HG03520 (cell line): ENCODE measurements at regions not wholly inside any gene's neighbourhood (a gene's known extent, or its start where the extent isn't known, plus 50 kb on each side); places are given as distances from the start of the nearest gene placed in this dataset.

ENCODE experiments used
- ATAC-seq: cut with Tn5 transposase; IDR thresholded peaks from one replicate; pipeline ENCODE4 v1.9.1; 2021; ENCODE audit warnings: mild to moderate bottlenecking, moderate library complexity; ENCODE audit not compliant: unreplicated experiment

DNA sequence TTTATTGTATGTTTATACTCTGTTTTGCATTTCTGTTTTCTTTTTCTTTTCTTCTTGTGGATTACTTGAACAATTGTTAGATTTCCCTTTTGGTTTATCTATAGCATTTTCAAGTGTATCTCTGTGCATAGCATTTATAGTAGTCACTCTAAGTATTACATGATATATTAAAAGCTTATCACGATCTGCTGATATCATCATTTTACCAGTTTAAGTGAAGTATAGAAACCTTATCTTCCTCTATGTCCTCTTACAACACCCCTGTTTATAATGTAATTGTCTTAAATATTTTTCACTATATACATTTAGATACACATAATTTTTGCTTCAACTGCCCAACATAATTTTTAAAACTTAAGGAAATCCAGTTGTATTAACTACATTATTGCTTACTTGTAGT, 513.9 kb upstream of the CELF2 start:
- ATAC-seq: no peak

- ATAC-seq: no peak
Observed at GRCh38 chr10:10508211-10508610, 509.5 kb upstream of the CELF2 start.

DNA sequence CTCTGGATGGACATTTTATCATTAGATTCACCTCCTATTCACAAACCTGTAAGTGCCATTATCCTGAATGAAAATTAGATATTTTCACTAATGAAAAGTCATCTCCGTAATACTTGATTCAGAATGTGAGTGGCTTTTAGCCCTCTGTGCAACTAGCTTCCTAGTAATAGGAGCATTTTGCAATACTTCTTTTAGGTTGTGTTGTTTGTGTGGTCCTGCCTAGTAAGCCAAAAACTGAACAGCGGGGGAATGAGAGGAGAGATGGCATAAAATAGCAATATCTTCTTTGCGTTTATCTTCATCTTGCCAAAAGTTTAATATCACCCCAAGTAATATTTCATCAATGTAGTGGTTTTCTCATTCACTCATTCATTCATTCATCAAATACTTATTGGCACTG, 507.5 kb upstream of the CELF2 start:
- no peak for ATAC-seq

DNA sequence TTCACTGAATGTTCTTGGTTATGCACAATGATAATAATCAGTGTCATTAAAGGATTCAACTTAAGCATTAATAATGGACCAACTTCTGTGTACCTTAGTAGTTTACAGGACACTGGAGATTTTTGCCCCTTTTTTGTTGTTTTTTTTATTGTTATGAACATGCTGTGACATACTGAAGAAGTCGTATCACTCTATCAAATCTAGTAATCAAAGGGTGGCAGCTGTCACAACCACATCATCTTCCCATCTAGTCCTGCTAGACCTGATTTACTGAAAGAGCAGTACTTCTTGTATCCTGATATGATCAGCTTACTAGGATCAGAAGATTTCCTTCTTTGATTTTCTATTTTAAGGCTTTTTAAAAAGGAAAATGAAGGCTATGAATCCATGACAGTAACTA, 504.6 kb upstream of the CELF2 start:
- no peak for ATAC-seq

DNA sequence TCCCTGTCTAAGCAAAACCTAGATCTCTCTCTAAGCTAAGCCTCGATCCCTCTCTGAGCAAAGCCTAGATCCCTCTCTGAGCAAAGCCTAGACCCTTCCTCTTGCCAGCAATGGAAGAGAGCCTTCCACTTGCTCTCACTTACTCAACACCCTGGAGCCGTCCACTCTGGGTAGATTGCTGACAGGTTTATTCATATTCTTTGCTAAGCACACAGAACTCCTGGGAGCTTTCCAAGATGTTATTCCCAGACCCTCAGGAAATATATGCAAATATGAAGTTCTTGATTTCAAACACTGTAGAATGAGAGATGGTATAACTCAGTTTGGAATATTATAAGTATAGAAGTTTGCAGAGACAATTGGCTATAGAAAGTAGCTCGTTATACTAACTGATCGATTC, 503.8 kb upstream of the CELF2 start:
- ATAC-seq: no peak

DNA sequence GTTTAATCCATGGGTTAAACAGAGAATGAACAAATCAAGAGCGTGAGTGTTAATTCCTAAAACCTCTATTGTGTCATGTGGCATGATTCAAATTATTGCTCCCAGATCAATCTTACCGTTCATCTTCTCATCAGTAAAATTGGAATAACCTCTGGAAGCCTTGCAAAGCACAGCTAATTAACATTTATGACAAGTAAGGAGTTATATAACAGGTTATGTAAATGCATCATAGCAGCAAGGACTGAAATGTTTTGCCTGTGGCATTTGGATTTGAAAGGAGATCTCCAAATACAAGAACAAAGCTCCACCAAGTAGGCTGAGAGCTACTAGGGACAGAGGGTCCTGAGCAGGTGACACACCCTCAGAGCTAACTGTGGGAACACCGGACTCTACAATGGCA, 502.9 kb upstream of the CELF2 start:
- ATAC-seq: no peak

DNA sequence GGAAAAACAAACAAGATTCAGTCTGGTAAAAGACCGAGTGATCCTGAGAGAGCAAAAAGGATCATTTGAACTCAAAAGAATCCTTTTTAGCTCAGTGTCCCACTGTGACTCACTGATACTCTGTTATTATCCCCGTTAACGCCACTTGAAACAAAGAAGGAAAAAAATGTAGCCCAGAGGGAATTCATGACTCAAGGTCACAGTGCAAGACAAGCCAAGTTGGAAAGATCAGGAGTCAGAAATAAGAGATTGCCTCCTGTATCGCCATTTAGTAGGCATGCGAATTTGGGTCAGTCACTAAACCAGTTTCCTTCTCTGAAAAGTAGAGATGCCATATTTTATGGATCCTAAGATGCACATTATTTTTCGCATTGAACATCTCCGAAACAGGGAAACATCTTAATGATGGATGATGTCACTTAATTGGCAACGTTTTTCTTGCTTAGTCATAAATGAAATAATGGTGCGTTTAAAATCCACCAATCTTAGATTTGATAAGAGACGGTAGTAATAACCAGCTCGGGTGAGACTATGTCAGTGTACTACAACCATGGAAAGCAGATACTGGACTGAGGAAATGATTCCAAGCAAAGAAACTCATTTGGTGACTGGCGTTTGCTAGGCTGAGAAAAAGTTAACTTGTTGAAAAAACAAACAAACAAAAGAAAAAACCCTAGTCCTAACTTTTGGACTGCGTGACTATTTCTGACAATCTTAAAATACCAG, 502.0 kb upstream of the CELF2 start:
- ATAC-seq: no peak

DNA sequence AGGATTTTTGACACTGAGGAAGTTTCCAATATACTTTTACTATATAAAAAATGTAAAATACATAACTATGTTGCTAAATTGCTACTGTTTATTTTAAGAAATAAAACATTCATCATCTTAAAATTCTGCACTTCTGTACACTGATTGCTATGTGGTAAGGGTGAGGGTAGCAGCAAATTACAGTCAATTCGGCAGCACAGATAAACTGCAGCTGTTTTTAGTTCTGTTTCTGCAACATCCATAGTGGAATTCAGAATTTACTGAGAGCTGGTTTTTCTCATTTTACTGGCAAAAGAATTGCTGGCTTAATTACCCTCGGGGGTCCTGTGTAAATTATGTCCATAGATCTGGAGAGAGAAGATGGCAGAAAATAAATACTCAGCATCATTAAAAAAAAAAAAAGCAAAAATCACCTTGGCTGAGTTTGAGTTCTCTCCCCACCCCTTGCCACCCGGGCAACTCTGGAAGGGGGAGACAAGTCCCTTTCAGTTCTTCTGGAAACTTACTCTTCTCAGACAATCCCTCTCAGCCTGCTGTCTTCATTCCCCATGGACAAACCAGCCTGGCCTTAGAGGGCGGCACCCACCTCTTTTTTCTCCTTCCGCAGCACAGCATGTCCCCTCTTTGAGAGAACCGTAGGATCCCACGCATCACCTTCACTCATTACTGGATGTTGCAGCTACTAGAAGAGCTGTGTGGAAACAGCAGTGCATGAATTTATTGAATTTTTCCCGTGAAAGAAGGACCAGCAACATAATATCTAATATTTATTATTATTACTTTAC, 501.1 kb upstream of the CELF2 start:
- ATAC-seq: no peak

- ATAC-seq: no peak
Observed at GRCh38 chr10:10517866-10518265, 499.8 kb upstream of the CELF2 start.

DNA sequence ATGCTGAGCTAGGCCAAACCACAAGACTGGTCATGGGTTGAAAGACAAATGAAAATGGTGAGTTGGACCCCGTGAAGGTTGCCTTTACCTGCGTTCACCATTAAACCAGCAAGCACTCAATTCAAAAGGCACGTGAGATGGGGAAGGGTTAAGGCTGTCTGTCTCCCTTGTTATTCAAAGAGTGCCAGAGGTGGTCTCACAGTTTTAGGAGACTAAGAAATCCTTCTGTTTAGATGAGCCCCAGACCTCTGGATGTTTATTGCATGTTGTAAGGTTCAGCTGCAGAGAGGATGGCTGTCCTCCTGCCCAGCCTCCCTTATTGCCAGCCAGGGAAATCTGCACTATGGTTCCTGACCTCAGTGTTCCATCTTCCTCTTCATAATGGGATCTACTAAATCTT, 498.0 kb upstream of the CELF2 start:
- ATAC-seq: no peak

DNA sequence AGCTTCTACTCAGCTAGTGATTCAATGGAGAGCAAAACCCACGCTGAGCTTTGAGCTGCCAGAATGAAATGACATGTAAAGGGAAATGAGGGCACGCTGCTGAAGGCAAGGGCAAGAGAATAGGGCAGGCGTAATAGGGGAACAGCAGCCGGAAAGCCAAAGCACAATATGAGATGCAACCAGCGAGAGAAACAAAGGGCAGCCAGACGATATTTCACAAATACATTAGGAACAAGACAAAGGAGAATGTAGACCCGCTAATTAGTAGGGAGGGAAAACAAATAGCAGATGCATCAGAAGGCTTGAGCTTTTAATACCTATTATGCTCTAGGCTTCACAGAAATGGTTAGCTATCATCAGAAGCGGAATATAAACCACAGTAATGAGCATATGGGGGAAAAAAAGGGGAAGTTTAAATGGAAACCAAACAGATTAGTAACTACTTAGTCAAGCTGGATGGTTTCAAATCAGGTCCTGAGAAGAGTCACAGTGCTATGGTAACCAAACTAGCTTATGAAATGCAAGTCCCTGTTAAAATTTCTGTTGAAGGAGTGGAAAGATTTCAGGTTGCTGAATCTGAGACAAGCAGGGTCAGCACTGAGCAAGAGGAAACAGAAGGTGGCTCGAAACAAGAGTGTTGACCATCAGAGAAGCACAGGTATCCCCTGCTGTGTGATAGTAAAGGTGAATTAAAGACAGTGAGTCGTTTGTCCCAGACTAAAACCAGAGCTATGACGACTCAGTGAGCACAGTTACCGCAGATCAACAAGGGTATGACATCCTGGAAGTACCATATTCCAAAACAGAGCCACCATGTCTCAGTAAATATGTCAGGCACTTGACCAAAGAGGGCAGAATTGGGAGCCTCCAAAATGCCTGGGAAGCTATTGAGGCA, 496.9 kb upstream of the CELF2 start:
- ATAC-seq: peak; percentile 92

- ATAC-seq: no peak
Observed at GRCh38 chr10:10526846-10527245, 490.8 kb upstream of the CELF2 start.

DNA sequence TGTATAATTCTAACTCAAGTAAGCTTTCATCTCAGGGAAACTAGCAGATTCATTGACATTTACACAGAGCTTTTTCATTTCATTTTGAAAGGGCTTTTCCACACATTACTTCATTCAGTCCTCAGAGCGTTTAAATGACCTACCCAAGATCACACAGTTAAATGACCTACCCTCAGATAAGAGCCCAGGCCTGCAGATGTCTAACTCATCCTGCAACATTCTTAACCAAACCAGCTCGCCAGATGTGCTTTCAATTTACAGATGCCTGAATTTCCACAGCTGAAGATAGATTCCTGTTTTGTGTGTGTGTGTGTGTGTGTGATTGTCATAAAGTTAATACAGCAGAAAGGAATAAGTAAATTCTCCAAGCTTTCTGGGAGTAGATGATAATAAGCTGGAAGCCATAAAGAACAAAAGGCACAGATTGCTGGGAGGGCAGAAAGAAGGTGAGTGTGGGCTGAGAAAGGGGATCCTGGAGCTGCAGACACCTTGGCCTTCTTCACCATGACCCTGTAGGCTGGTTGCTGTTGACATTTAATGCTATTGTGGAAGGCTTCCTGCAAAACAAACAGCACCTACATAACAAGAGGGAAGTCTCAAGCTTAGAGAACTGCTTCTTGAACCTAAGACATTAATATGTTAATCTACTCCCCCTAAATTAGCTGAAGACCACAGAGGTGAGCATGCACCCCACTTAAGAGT, 489.7 kb upstream of the CELF2 start:
- no peak for ATAC-seq

- ATAC-seq: no peak
Observed at GRCh38 chr10:10528563-10528910, 489.1 kb upstream of the CELF2 start.

GRCh38 chr10:10530313-10530712, 487.4 kb upstream of the CELF2 start:
- no peak for ATAC-seq

DNA sequence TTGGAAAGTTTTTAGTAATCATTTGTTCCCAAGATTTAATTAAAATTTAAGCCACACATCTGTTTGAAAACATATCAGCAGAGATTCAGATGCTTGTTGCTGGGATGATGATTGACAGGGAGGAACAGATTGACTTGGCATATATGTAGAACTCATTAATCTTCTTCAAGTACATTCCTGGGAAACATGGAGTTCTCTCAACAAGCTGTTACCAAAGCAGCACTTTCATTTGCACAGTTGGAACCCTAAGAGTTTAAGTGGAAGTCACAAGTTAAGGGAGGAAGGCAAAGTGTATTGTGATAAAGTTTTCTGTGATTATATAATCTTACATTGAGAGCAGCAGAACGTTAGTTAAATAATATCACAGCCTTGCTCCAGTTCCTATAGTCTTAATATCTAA, 485.4 kb upstream of the CELF2 start:
- no peak for ATAC-seq

- ATAC-seq: no peak
Observed at GRCh38 chr10:10532826-10533225, 484.8 kb upstream of the CELF2 start.

GRCh38 chr10:10533437-10533836, 484.2 kb upstream of the CELF2 start:
- no peak for ATAC-seq

DNA sequence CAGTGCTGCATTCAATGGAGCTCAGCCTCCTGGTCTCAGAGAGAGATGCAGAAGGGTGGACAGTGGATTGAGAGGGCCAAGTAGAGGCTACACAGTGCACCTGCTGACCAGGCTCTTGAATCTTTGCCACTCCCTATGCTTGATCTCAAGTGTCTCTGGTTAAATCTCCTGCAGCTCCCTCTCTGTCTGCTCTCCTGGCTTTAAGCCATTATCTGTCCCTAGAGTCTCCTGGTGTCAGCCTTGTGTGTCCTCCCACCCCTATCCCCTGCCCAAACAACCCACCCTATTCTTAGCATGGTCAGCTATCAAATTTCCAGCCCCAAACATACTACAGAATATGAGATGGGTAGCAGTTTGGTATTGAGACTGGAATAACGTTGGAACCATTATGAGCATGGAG, 479.3 kb upstream of the CELF2 start:
- ATAC-seq: no peak

DNA sequence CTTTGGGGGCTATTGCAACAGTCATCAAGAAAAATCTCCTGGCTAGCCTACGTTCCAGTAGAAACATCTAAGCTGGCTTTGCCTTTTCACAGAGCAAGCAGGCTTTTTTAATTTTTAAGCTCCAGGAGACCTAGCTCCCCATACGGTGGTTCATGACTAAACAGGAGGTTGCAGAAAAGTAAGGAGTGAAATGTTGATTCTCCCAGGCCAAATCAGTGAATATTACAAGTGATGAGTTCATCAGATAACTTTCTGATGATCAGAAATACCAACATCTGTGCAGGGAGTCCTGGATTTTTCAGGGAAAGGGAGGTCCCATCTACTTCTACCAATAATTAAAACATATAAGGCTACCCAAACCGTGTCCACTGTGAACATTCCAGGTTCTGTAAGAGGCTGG, 477.3 kb upstream of the CELF2 start:
- no peak for ATAC-seq

- no peak for ATAC-seq
Observed at GRCh38 chr10:10542477-10542876, 475.2 kb upstream of the CELF2 start.
